ENCODE measurements at regions not wholly inside any gene's neighbourhood (a gene's known extent, or its start where the extent isn't known, plus 50 kb on each side); places are given as distances from the start of the nearest gene placed in this dataset.

GRCh38 chr21:27704567-27705166 is 737.8 kb upstream of the ADAMTS5 start:
- no peak overlapping the region for H3K4me3 Mint-ChIP-seq
- no peaks in the 10 kb centered on the region for H4K20me1 ChIP-seq (ENCODE audit: low read depth)
- H3K36me3 ChIP-seq: no peaks in the 10 kb centered on the region
- H3F3A ChIP-seq (ENCODE audit: low read depth): no peaks in the 10 kb centered on the region
- H3K36me3 Mint-ChIP-seq: no peaks in the 10 kb centered on the region
- no peaks in the 10 kb centered on the region for H3K4me1 Mint-ChIP-seq
- no peaks in the 10 kb centered on the region for H3K79me2 ChIP-seq (ENCODE audit: low read depth)
- H3K27me3 Mint-ChIP-seq (ENCODE audit: insufficient read depth, low read depth): peaks cover 2% of the 10 kb centered on the region
- no peak overlapping the region for H3K9ac ChIP-seq
- no peaks in the 10 kb centered on the region for H3K9me3 ChIP-seq (ENCODE audit: low read depth)
- peaks cover 3% of the 10 kb centered on the region for H3K9me3 Mint-ChIP-seq
- H2AFZ ChIP-seq (replicated peaks): no peak overlapping the region
- H3K4me1 ChIP-seq: no peaks in the 10 kb centered on the region
- TF ChIP-seq EZH2 (IDR thresholded peaks at IDR 0.05) (no peak), EZH2phosphoT487 (IDR thresholded peaks at IDR 0.05) (no peak), CTCF (IDR thresholded peaks at IDR 0.05) (no peak)
- no peak overlapping the region for H3K27ac ChIP-seq
- DNase-seq (ENCODE audit: low spot score): no peak
- no peak overlapping the region for H3K4me2 ChIP-seq
- no peak overlapping the region for H3K27ac Mint-ChIP-seq
- no peak overlapping the region for H3K4me3 ChIP-seq
- H3K27me3 ChIP-seq: no peaks in the 10 kb centered on the region

GRCh38 chr21:27703791-27704190 is 736.9 kb upstream of the ADAMTS5 start:
- no peak overlapping the region for H3K27ac Mint-ChIP-seq
- H3K9me3 Mint-ChIP-seq: peaks cover 3% of the 10 kb centered on the region
- Histone ChIP-seq H2AFZ (replicated peaks) (no peak overlapping the region), H3K4me1 (no peaks in the 10 kb centered on the region), H3K4me2 (no peak overlapping the region), H3K27ac (no peak overlapping the region), H3K79me2 (ENCODE audit: low read depth) (no peaks in the 10 kb centered on the region), H4K20me1 (ENCODE audit: low read depth) (no peaks in the 10 kb centered on the region), H3K9me3 (ENCODE audit: low read depth) (no peaks in the 10 kb centered on the region), H3K36me3 (no peaks in the 10 kb centered on the region), H3K9ac (no peak overlapping the region), H3K27me3 (no peaks in the 10 kb centered on the region), H3K4me3 (no peak overlapping the region), H3F3A (ENCODE audit: low read depth) (no peaks in the 10 kb centered on the region)
- no peaks in the 10 kb centered on the region for H3K4me1 Mint-ChIP-seq
- H3K36me3 Mint-ChIP-seq: no peaks in the 10 kb centered on the region
- H3K27me3 Mint-ChIP-seq (ENCODE audit: insufficient read depth, low read depth): peaks cover 2% of the 10 kb centered on the region
- no peak for DNase-seq (ENCODE audit: low spot score)
- no peak for TF ChIP-seq CTCF (IDR thresholded peaks at IDR 0.05)
- TF ChIP-seq EZH2 (IDR thresholded peaks at IDR 0.05): no peak
- no peak for TF ChIP-seq EZH2phosphoT487 (IDR thresholded peaks at IDR 0.05)
- no peak overlapping the region for H3K4me3 Mint-ChIP-seq

- Mint-ChIP-seq H3K27me3 (ENCODE audit: insufficient read depth, low read depth) (peaks cover 2% of the 10 kb centered on the region), H3K4me3 (no peak overlapping the region), H3K36me3 (no peaks in the 10 kb centered on the region), H3K9me3 (no peaks in the 10 kb centered on the region), H3K4me1 (no peaks in the 10 kb centered on the region), H3K27ac (no peak overlapping the region)
- no peak overlapping the region for H3K9ac ChIP-seq
- H3K27ac ChIP-seq: no peak overlapping the region
- DNase-seq (ENCODE audit: low spot score): peak; percentile 87
- no peaks in the 10 kb centered on the region for H3K36me3 ChIP-seq
- H3K27me3 ChIP-seq: no peaks in the 10 kb centered on the region
- no peak for TF ChIP-seq EZH2phosphoT487 (IDR thresholded peaks at IDR 0.05)
- peak; percentile 97 for TF ChIP-seq CTCF (IDR thresholded peaks at IDR 0.05)
- no peaks in the 10 kb centered on the region for H4K20me1 ChIP-seq (ENCODE audit: low read depth)
- no peaks in the 10 kb centered on the region for H3F3A ChIP-seq (ENCODE audit: low read depth)
- H3K4me1 ChIP-seq: no peaks in the 10 kb centered on the region
- no peaks in the 10 kb centered on the region for H3K9me3 ChIP-seq (ENCODE audit: low read depth)
- H2AFZ ChIP-seq (replicated peaks): no peak overlapping the region
- no peaks in the 10 kb centered on the region for H3K79me2 ChIP-seq (ENCODE audit: low read depth)
- H3K4me3 ChIP-seq: no peak overlapping the region
- H3K4me2 ChIP-seq: peak overlapping the region; percentile 51
These were observed 734.2 kb upstream of the ADAMTS5 start for GRCh38 chr21:27700974-27701614.
